Natural killer cell (primary cell): ENCODE measurements at regions not wholly inside any gene's neighbourhood (a gene's known extent, or its start where the extent isn't known, plus 50 kb on each side); places are given as distances from the start of the nearest gene placed in this dataset.

Experiments used
- ATAC-seq, 3 donors: fragments of 150-1000 bp in 2 of 3; fragments of 200-7000 bp in 1 of 3; cut with Tn5 transposase; 1 replicate in 1 of 3; 2 replicates in 2 of 3; pipeline ENCODE4 v1.10.0; 2021; ENCODE audit warnings: mild to moderate bottlenecking in 2 of 3, moderate library complexity in 2 of 3
- DNase-seq, 2 donors: peaks; one replicate each; pipeline versions ENCODE4 v3.0.0 to v3.0.0-alpha.2; 2013 to 2021; ENCODE audit warnings: mixed read lengths in 1 of 2
- H3K27ac ChIP-seq: one replicate; pipeline ENCODE4 v1.5.1; 2013; ENCODE audit warnings: mild to moderate bottlenecking, low read length
- H3K27me3 ChIP-seq: one replicate; pipeline ENCODE4 v1.6.1; 2013; ENCODE audit warnings: low read length; ENCODE audit not compliant: control insufficient read depth, insufficient read depth
- H3K36me3 ChIP-seq: one replicate; pipeline ENCODE4 v1.6.1; 2013; ENCODE audit warnings: low read length; ENCODE audit not compliant: control insufficient read depth, insufficient read depth
- H3K4me1 ChIP-seq: one replicate; pipeline ENCODE4 v1.6.1; 2013; ENCODE audit warnings: low read length; ENCODE audit not compliant: control insufficient read depth, insufficient read depth
- H3K4me3 ChIP-seq: one replicate; pipeline ENCODE4 v1.5.1; 2013; ENCODE audit warnings: low read length
- H3K9me3 ChIP-seq: one replicate; pipeline ENCODE4 v1.6.1; 2013; ENCODE audit warnings: low read length; ENCODE audit not compliant: control insufficient read depth, insufficient read depth
- H3K27ac Mint-ChIP-seq, 2 donors: one replicate each; pipeline ENCODE4 v1.8.0; 2022; ENCODE audit warnings: mild to moderate bottlenecking in 2 of 2, mixed read lengths in 2 of 2, moderate library complexity in 1 of 2
- H3K27me3 Mint-ChIP-seq, 2 donors: one replicate each; pipeline ENCODE4 v1.8.0; 2022; ENCODE audit warnings: low read depth in 2 of 2, mixed read lengths in 2 of 2
- H3K36me3 Mint-ChIP-seq: one replicate; pipeline ENCODE4 v1.8.0; 2022; ENCODE audit warnings: mixed read lengths
- H3K4me1 Mint-ChIP-seq, 2 donors: one replicate each; pipeline ENCODE4 v1.8.0; 2022; ENCODE audit warnings: mixed read lengths in 2 of 2
- H3K4me3 Mint-ChIP-seq: one replicate; pipeline ENCODE4 v1.8.0; 2022; ENCODE audit warnings: mild to moderate bottlenecking, moderate library complexity, mixed read lengths
- H3K9me3 Mint-ChIP-seq, 2 donors: one replicate each; pipeline ENCODE4 v1.8.0; 2022; ENCODE audit warnings: mixed read lengths in 2 of 2
- CTCF ChIP-seq: fragments of 200-600 bp; IDR thresholded peaks from one replicate; pipeline ENCODE4 v1.8.0; 2022; ENCODE audit warnings: antibody characterized with exemption
- WGBS: methylation state at CpG from one replicate; pipeline ENCODE4 v1.1.7; 2013; ENCODE audit warnings: missing lambda C conversion rate; ENCODE audit not compliant: insufficient coverage; 5-methylcytosine and 5-hydroxymethylcytosine counted together
- intact Hi-C: fragments of 100-400 bp; cut with micrococcal nuclease; formaldehyde crosslinking; loops from one replicate; pipeline ENCODE4 v1.14.2; 2022

GRCh38 chr9:108477529-108478006 is 378.2 kb downstream of the ACTL7B start:
- TF ChIP-seq CTCF, result no peak
- H3K9me3 Mint-ChIP-seq, result peaks cover 0 to 4% of the 10 kb centered on the region in 2 donors
- no peaks in the 10 kb centered on the region for H3K27me3 Mint-ChIP-seq
- DNase-seq, result no peak
- H3K36me3 Mint-ChIP-seq, result no peaks in the 10 kb centered on the region
- H3K27ac Mint-ChIP-seq, result no peak overlapping the region
- no peaks in the 10 kb centered on the region for H3K4me1 Mint-ChIP-seq
- Histone ChIP-seq H3K36me3 (no peaks in the 10 kb centered on the region), H3K27ac (no peak overlapping the region), H3K27me3 (no peaks in the 10 kb centered on the region), H3K9me3 (no peaks in the 10 kb centered on the region), H3K4me3 (no peak overlapping the region), H3K4me1 (no peaks in the 10 kb centered on the region)
- no peak overlapping the region for H3K4me3 Mint-ChIP-seq
- intact Hi-C loops, result no loop called here
- ATAC-seq, result no peak
- WGBS, result 100% methylated on average over 6 of the region's 6 CpGs

GRCh38 chr9:108476574-108476973 is 379.2 kb downstream of the ACTL7B start:
- Mint-ChIP-seq H3K27me3 (no peaks in the 10 kb centered on the region), H3K36me3 (no peaks in the 10 kb centered on the region), H3K9me3 (peaks cover 0 to 5% of the 10 kb centered on the region in 2 donors), H3K4me1 (no peaks in the 10 kb centered on the region), H3K4me3 (no peak overlapping the region), H3K27ac (no peak overlapping the region)
- no peak overlapping the region for H3K4me3 ChIP-seq
- no peaks in the 10 kb centered on the region for H3K9me3 ChIP-seq
- no peak for TF ChIP-seq CTCF
- no peaks in the 10 kb centered on the region for H3K27me3 ChIP-seq
- no CpG with 5 or more reads among the region's 3 CpGs for WGBS
- no peaks in the 10 kb centered on the region for H3K36me3 ChIP-seq
- ATAC-seq, result no peak
- no peak overlapping the region for H3K27ac ChIP-seq
- intact Hi-C loops, result no loop called here
- DNase-seq, result no peak
- no peaks in the 10 kb centered on the region for H3K4me1 ChIP-seq

- ATAC-seq (no peak), DNase-seq (no peak)
- H3K4me3 ChIP-seq, result no peak overlapping the region
- Mint-ChIP-seq H3K9me3 (peaks cover 0 to 5% of the 10 kb centered on the region in 2 donors), H3K4me3 (no peak overlapping the region), H3K4me1 (no peaks in the 10 kb centered on the region), H3K36me3 (no peaks in the 10 kb centered on the region), H3K27ac (no peak overlapping the region), H3K27me3 (no peaks in the 10 kb centered on the region)
- intact Hi-C loops, result no loop called here
- no peak for TF ChIP-seq CTCF
- H3K27me3 ChIP-seq, result no peaks in the 10 kb centered on the region
- H3K9me3 ChIP-seq, result no peaks in the 10 kb centered on the region
- no peaks in the 10 kb centered on the region for H3K4me1 ChIP-seq
- no peak overlapping the region for H3K27ac ChIP-seq
- 95% methylated on average over 2 of the region's 2 CpGs for WGBS
- no peaks in the 10 kb centered on the region for H3K36me3 ChIP-seq
Measured at GRCh38 chr9:108475813-108476212, 380.0 kb downstream of the ACTL7B start.

GRCh38 chr9:108474356-108474755 is 381.4 kb downstream of the ACTL7B start:
- H3K4me3 Mint-ChIP-seq, result no peak overlapping the region
- H3K27ac ChIP-seq, result no peak overlapping the region
- DNase-seq, result no peak
- H3K4me1 Mint-ChIP-seq, result no peaks in the 10 kb centered on the region
- H3K27me3 Mint-ChIP-seq, result no peaks in the 10 kb centered on the region
- H3K9me3 Mint-ChIP-seq, result peaks cover 0 to 6% of the 10 kb centered on the region in 2 donors
- no peak overlapping the region for H3K4me3 ChIP-seq
- intact Hi-C loops, result no loop called here
- no peaks in the 10 kb centered on the region for H3K27me3 ChIP-seq
- H3K27ac Mint-ChIP-seq, result no peak overlapping the region
- no peaks in the 10 kb centered on the region for H3K9me3 ChIP-seq
- no peaks in the 10 kb centered on the region for H3K36me3 ChIP-seq
- no peaks in the 10 kb centered on the region for H3K36me3 Mint-ChIP-seq
- no peak for TF ChIP-seq CTCF
- 91% methylated on average over 5 of the region's 6 CpGs for WGBS
- no peak for ATAC-seq
- H3K4me1 ChIP-seq, result no peaks in the 10 kb centered on the region
